HG02642 (cell line): ENCODE measurements at regions not wholly inside any gene's neighbourhood (a gene's known extent, or its start where the extent isn't known, plus 50 kb on each side); places are given as distances from the start of the nearest gene placed in this dataset.

ENCODE experiments used
- ATAC-seq: cut with Tn5 transposase; IDR thresholded peaks from one replicate; pipeline ENCODE4 v1.9.1; 2021; ENCODE audit warnings: mild to moderate bottlenecking; ENCODE audit not compliant: unreplicated experiment, poor library complexity

DNA sequence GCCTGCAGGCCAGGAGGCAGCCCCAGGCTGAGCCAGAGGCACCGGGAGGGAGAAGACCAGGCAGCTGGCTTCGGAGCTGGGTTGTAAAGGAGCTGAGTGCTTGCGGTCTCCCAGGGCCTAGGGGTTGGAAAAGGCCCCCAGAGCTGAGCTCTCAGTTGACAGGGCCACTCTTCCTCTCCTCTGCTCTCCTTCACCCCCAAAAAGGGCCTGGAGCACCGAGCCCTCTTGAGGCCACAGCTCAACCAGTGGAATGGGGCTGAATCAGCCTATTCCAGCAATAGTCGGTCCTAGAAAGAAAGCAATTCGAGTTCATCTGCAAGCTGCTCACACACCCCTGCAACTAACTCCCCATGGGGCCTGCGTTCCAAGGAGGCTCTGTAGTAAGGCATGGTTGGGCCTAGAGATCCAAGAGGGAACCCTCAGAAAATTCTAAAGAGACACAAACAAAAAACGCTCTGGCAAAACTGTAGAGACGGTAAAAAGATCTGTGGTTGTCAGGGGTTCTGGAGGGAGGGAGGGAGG lies 205.0 kb downstream of the BUD13 start:
- no peak for ATAC-seq

- no peak for ATAC-seq
Measured at GRCh38 chr11:116563712-116564047, 209.1 kb downstream of the BUD13 start.

- no peak for ATAC-seq
Measured at GRCh38 chr11:116563028-116563711, 209.6 kb downstream of the BUD13 start.

- ATAC-seq: no peak
Measured at GRCh38 chr11:116560589-116560988, 212.2 kb downstream of the BUD13 start.

DNA sequence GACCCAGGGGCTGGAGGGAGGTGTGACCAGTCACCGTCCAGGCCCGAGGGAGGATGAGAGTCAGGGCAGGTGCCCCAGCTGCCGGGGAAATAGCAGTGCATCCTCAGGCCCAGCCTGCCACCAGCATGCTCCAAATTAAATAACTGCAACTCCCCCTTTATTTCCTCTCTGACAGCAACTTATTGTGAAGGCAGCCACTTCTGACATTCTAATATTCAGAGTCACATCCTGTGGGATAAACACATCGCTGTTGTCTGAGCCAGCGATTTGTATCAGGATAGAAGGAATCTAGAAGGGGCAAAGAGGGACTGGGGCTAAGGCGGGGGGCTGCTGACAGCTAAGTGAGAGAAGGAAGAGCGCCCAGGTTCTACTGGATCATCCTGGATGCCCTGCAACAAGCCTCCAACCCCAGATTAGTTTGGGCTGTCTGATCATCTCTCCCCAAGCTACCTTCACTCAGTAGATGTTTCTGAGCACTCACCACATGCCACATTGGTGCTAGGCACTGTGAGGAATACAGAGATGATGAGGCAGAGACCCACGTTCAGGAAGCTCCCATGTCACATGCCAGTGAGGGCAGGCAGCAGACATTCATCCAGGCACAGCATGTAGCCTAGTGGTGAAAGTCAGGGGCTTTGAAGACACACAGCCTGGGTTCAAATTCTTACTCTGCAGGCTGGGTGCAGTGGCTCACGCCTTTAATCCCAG lies 214.1 kb downstream of the BUD13 start:
- ATAC-seq: no peak

GRCh38 chr11:116557282-116557681 lies 215.5 kb downstream of the BUD13 start:
- ATAC-seq: no peak

DNA sequence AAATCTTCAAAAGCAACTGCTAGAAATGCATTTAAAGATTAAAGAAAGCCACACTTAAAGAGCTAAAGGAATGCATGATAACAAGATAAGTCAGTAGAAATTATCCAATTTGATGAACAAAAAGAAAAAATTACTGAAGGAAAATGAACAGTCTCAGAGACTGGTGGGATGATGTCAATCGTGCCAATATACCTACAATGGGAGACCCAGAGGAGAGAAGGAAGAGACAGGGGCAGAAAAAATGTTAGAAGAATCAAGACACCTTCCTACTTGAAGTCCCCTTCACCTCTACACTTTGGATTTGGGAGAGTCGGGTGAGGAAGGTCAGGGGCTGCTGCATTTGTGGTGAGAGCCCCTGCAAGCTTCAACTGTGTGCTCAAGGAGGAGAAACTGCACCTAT lies 216.3 kb downstream of the BUD13 start:
- no peak for ATAC-seq

GRCh38 chr11:116553482-116553881 lies 219.3 kb downstream of the BUD13 start:
- ATAC-seq: no peak

GRCh38 chr11:116551576-116551975 lies 221.2 kb downstream of the BUD13 start:
- ATAC-seq: no peak

DNA sequence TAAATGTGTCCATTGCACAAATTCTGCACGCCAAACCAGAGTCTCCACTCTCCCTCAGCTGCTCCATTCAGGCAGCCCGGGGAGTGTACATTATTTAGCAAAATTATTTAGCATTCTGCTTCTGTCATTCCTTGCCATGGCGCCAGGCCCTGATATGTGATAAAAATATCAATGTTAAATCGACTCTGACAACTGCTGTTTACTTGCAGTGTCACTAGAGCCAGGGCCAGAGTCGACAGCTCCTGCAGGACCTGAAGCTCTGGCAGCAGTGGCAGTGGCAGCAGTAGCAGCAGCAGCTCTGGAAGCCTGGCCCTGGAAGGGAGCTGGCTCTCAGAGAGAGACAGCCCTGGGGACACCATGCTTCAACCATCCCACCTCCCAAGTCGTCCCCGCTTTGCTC lies 224.5 kb downstream of the BUD13 start:
- ATAC-seq: no peak

DNA sequence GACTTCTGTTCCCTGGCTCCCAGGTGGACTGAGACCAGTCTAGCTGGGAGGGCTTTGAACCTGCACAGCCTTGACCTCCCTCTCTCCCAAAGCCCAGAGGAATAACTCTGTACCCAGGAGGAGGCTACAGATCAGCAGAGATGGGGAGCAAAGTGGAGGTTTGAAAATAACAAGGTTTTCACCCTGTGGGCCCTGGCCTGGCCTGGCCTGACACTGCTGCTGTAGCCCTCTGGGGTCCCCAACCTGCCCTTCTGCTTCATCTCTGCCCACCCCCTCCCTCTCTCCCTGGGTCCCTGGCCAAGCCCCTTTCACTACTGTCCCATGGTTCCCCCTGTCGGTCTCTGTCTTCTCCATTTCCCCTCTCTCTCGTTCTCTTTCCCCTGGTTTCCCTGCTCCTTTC lies 225.2 kb downstream of the BUD13 start:
- ATAC-seq: no peak

GRCh38 chr11:116545912-116546311 lies 226.9 kb downstream of the BUD13 start:
- ATAC-seq: no peak

- no peak for ATAC-seq
Measured at GRCh38 chr11:116544721-116545120, 228.1 kb downstream of the BUD13 start.

DNA sequence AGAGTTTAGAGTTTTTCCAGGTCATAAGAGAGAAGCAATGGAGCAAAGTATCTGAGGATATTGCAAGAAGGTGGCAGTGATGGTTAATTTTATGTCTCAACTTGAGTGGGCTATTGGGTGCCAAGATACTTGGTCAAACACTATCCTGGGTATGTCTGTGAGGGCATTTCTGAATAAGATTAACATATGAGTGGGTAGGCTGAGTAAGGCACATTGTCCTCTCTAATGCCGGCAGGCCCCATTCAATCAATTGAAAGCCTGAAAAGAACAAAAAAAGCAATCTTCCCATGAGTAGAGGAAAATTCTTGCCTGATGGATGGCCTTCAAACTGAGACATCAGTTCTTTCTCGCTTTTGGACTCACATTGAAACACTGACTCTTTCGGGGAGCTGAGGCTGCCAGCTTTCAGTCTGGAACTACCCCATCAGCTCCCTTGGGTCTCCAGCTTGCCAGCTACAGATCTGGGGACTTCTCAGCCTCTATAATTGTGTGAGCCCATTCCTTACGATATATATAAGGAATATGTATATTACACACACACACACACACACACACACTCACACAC lies 228.8 kb downstream of the BUD13 start:
- no peak for ATAC-seq

GRCh38 chr11:116543099-116543498 lies 229.7 kb downstream of the BUD13 start:
- ATAC-seq: no peak

GRCh38 chr11:116542406-116542805 lies 230.4 kb downstream of the BUD13 start:
- no peak for ATAC-seq

GRCh38 chr11:116541460-116541859 lies 231.3 kb downstream of the BUD13 start:
- no peak for ATAC-seq

GRCh38 chr11:116540645-116541304 lies 232.0 kb downstream of the BUD13 start:
- no peak for ATAC-seq

- ATAC-seq: no peak
Measured at GRCh38 chr11:116539836-116540418, 232.9 kb downstream of the BUD13 start.

DNA sequence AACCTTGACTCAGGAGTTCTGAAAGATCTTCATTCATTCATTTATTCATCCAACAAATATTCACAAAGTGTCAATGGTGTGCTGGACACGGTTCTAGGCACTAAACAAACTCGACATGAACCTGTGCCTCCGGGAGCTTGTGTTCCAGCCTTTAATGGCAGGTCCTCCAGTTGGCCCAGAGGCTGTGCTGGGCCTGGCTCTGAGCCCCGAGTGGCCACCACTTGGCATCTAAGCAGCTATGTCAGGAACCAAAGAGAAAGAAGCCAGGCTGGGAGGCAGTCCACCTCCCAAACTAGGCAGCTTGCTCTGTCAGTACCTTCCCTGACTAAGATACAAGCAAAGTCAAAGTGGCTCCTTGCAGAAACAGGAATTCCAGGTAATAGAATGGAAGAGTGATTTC lies 233.6 kb downstream of the BUD13 start:
- no peak for ATAC-seq

DNA sequence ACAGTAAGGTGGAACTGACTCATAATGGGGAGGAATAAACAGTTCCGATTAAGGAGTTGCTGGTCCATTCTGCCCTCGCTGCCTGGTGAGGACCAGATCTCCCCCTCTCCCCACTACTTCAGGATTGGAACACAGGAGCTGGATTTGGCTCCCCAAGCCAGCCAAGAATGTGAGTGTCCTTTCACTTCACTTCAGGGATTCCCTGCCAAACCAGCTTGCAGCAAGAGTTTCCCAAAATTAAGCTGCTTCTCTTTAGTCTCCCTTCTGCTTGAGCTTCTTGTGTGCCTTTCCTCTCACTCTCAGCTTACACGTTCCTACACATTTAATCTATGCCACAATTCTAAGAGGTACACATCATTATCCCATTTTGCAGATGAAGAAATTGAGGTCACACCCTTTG lies 234.1 kb downstream of the BUD13 start:
- ATAC-seq: no peak
